Choroid plexus epithelial cell (primary cell): ENCODE measurements at regions not wholly inside any gene's neighbourhood (a gene's known extent, or its start where the extent isn't known, plus 50 kb on each side); places are given as distances from the start of the nearest gene placed in this dataset.
"Not testable (repeated sequence)": the region's sequence is repeated elsewhere in the genome, so short reads cannot be mapped to it uniquely, and the experiment has no call there.

ENCODE experiments used
- DNase-seq: peaks from one replicate; pipeline ENCODE4 v3.0.0-alpha.2; 2010; ENCODE audit warnings: low read depth
- H3K4me3 ChIP-seq: 2 replicates; pipeline ENCODE4 v1.5.1; 2011; ENCODE audit warnings: low read depth, mild to moderate bottlenecking, control low read depth, low read length, moderate library complexity
- CTCF ChIP-seq: conservative IDR thresholded peaks from 2 replicates; pipeline ENCODE4 v1.5.1; 2011; ENCODE audit warnings: low read depth, mild to moderate bottlenecking, control low read depth, inconsistent platforms, low read length, moderate library complexity

- no peak for TF ChIP-seq CTCF
- DNase-seq: no peak
- H3K4me3 ChIP-seq: no peak overlapping the region
Observed at GRCh38 chr18:55897091-55897689, 309.2 kb upstream of the TCF4 start.

- TF ChIP-seq CTCF: no peak
- no peak overlapping the region for H3K4me3 ChIP-seq
- DNase-seq: no peak
Observed at GRCh38 chr18:55893948-55894347, 306.0 kb upstream of the TCF4 start.

GRCh38 chr18:55892862-55893813 is 305.1 kb upstream of the TCF4 start:
- not testable (repeated sequence) for H3K4me3 ChIP-seq, DNase-seq

- no peak overlapping the region for H3K4me3 ChIP-seq
- TF ChIP-seq CTCF: no peak
- no peak for DNase-seq
Observed at GRCh38 chr18:55886886-55887285, 298.9 kb upstream of the TCF4 start.

GRCh38 chr18:55884498-55884897 is 296.5 kb upstream of the TCF4 start:
- no peak for TF ChIP-seq CTCF
- DNase-seq: no peak
- no peak overlapping the region for H3K4me3 ChIP-seq

GRCh38 chr18:55880617-55881016 is 292.6 kb upstream of the TCF4 start:
- no peak overlapping the region for H3K4me3 ChIP-seq
- no peak for TF ChIP-seq CTCF
- no peak for DNase-seq

GRCh38 chr18:55879331-55879730 is 291.3 kb upstream of the TCF4 start:
- no peak overlapping the region for H3K4me3 ChIP-seq
- no peak for DNase-seq
- no peak for TF ChIP-seq CTCF
